ENCODE measurements at regions not wholly inside any gene's neighbourhood (a gene's known extent, or its start where the extent isn't known, plus 50 kb on each side); places are given as distances from the start of the nearest gene placed in this dataset.

DNA sequence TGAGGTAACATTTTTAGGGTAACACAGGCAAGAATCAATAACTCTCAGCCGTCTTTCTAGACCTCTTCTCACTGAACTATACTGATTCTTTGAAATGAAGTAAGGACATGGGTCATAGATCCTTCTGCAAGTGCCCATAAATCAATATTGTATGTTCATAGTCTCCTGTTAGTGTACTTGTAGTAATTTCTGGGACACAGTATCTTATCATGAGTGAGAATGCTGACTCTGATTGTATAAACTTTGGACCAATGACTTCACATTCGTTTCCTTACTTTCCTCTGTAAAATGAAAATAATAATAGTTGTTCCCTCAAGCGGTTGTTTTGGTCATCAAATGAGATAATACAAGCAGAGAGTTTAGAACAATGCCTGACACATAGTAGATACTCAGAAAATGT is 777.1 kb upstream of the GOLIM4 start:
- no peak overlapping the region for H3K4me3 ChIP-seq
- H3K4me1 ChIP-seq (ENCODE audit: insufficient read depth) = peaks cover 27% of the 10 kb centered on the region
- DNase-seq (ENCODE audit: low spot score) = no peak
- peak overlapping the region; percentile 6 for H3K4me2 ChIP-seq
- TF ChIP-seq, protein P1, sequence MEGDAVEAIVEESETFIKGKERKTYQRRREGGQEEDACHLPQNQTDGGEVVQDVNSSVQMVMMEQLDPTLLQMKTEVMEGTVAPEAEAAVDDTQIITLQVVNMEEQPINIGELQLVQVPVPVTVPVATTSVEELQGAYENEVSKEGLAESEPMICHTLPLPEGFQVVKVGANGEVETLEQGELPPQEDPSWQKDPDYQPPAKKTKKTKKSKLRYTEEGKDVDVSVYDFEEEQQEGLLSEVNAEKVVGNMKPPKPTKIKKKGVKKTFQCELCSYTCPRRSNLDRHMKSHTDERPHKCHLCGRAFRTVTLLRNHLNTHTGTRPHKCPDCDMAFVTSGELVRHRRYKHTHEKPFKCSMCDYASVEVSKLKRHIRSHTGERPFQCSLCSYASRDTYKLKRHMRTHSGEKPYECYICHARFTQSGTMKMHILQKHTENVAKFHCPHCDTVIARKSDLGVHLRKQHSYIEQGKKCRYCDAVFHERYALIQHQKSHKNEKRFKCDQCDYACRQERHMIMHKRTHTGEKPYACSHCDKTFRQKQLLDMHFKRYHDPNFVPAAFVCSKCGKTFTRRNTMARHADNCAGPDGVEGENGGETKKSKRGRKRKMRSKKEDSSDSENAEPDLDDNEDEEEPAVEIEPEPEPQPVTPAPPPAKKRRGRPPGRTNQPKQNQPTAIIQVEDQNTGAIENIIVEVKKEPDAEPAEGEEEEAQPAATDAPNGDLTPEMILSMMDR (IDR thresholded peaks at IDR 0.05; ENCODE audit: poor library complexity) = no peak
- TF ChIP-seq EZH2phosphoT487 (IDR thresholded peaks at IDR 0.05; ENCODE audit: low read depth, severe bottlenecking, unreplicated experiment) (no peak), EZH2 (IDR thresholded peaks at IDR 0.05; ENCODE audit: borderline replicate concordance) (no peak)
- 78% methylated on average over 3 of the region's 3 CpGs for WGBS (ENCODE audit: low lambda C conversion rate, missing lambda C conversion rate)
- H3K36me3 ChIP-seq (replicated peaks; ENCODE audit: insufficient read depth, low read depth) = no peaks in the 10 kb centered on the region
- no peaks in the 10 kb centered on the region for H3K79me2 ChIP-seq
- no peaks in the 10 kb centered on the region for H3K27me3 ChIP-seq
- H3K27ac ChIP-seq = peak overlapping the region; percentile 9
- H4K20me1 ChIP-seq (ENCODE audit: insufficient read depth, poor library complexity, severe bottlenecking) = no peaks in the 10 kb centered on the region
- no peaks in the 10 kb centered on the region for H3K9me2 ChIP-seq (replicated peaks; ENCODE audit: insufficient read depth)
- H2AFZ ChIP-seq = no peak overlapping the region
- no peaks in the 10 kb centered on the region for H3K9me3 ChIP-seq (ENCODE audit: low read depth)

GRCh38 chr3:168870892-168871291 is 775.2 kb upstream of the GOLIM4 start:
- H3K36me3 ChIP-seq (replicated peaks; ENCODE audit: insufficient read depth, low read depth) = no peaks in the 10 kb centered on the region
- H3K27me3 ChIP-seq = no peaks in the 10 kb centered on the region
- no peak for DNase-seq (ENCODE audit: low spot score)
- H2AFZ ChIP-seq = no peak overlapping the region
- TF ChIP-seq EZH2phosphoT487 (IDR thresholded peaks at IDR 0.05; ENCODE audit: low read depth, severe bottlenecking, unreplicated experiment) = no peak
- TF ChIP-seq, protein P1 (IDR thresholded peaks at IDR 0.05; ENCODE audit: poor library complexity) = no peak
- no peak for TF ChIP-seq EZH2 (IDR thresholded peaks at IDR 0.05; ENCODE audit: borderline replicate concordance)
- WGBS (ENCODE audit: low lambda C conversion rate, missing lambda C conversion rate) = 58% methylated on average over 2 of the region's 2 CpGs
- H3K9me3 ChIP-seq (ENCODE audit: low read depth) = no peaks in the 10 kb centered on the region
- H3K4me1 ChIP-seq (ENCODE audit: insufficient read depth) = peaks cover 37% of the 10 kb centered on the region
- no peak overlapping the region for H3K4me2 ChIP-seq
- H3K27ac ChIP-seq = peak overlapping the region; percentile 36
- no peaks in the 10 kb centered on the region for H3K79me2 ChIP-seq
- H3K9me2 ChIP-seq (replicated peaks; ENCODE audit: insufficient read depth) = no peaks in the 10 kb centered on the region
- H3K4me3 ChIP-seq = no peak overlapping the region
- H4K20me1 ChIP-seq (ENCODE audit: insufficient read depth, poor library complexity, severe bottlenecking) = no peaks in the 10 kb centered on the region

GRCh38 chr3:168865022-168865551 is 769.4 kb upstream of the GOLIM4 start:
- H3K4me1 ChIP-seq (ENCODE audit: insufficient read depth) = peaks cover 30% of the 10 kb centered on the region
- 0% methylated on average over 1 of the region's 1 CpG for WGBS (ENCODE audit: low lambda C conversion rate, missing lambda C conversion rate)
- H2AFZ ChIP-seq = no peak overlapping the region
- H3K36me3 ChIP-seq (replicated peaks; ENCODE audit: insufficient read depth, low read depth) = no peaks in the 10 kb centered on the region
- no peaks in the 10 kb centered on the region for H3K79me2 ChIP-seq
- H3K4me2 ChIP-seq = no peak overlapping the region
- no peak overlapping the region for H3K4me3 ChIP-seq
- H3K27me3 ChIP-seq = no peaks in the 10 kb centered on the region
- TF ChIP-seq, protein P1 (IDR thresholded peaks at IDR 0.05; ENCODE audit: poor library complexity) = peak; percentile 83
- TF ChIP-seq EZH2phosphoT487 (IDR thresholded peaks at IDR 0.05; ENCODE audit: low read depth, severe bottlenecking, unreplicated experiment) = no peak
- no peaks in the 10 kb centered on the region for H4K20me1 ChIP-seq (ENCODE audit: insufficient read depth, poor library complexity, severe bottlenecking)
- H3K9me2 ChIP-seq (replicated peaks; ENCODE audit: insufficient read depth) = no peaks in the 10 kb centered on the region
- H3K27ac ChIP-seq = no peak overlapping the region
- peak; percentile 48 for DNase-seq (ENCODE audit: low spot score)
- no peaks in the 10 kb centered on the region for H3K9me3 ChIP-seq (ENCODE audit: low read depth)
